Heart left ventricle (tissue), 13 donors: ENCODE measurements at regions not wholly inside any gene's neighbourhood (a gene's known extent, or its start where the extent isn't known, plus 50 kb on each side); places are given as distances from the start of the nearest gene placed in this dataset.

ENCODE experiments used
- POLR2A ChIP-seq, 2 donors: fragments of 450-650 bp; IDR thresholded peaks; one replicate each; pipeline ENCODE4 v1.6.1; 2017; ENCODE audit warnings: antibody characterized with exemption in 2 of 2, mild to moderate bottlenecking in 2 of 2, moderate library complexity in 2 of 2
- TF ChIP-seq, protein P1 (sequence below), 12 donors: fragments of 200-600 bp; sonication (generic) in 4 of 12; IDR thresholded peaks; one replicate each; pipeline versions ENCODE4 v1.5.0 to v1.8.0; 2018 to 2022; ENCODE audit warnings: antibody characterized with exemption in 12 of 12, mild to moderate bottlenecking in 5 of 12
- donor health status: ischemic (EF 13 %, LVEDD 7.1; RV severe dilation, severe dysfunction).
- donor health status: DM: no; HTN: yes; CAD: no.
- donor health status: DM: no; HTN: no; CAD: no.
- donor health status: ischemic (EF 25% LVEDD 6.9; RV normal size, moderate dysfunction).
- donor health status: ischemic (EF 25% LVEDD 5.7; RV mildly dilated, moderate dysfunction).
- donor health status: ischemic (EF 35%, LVEDD 5.7; RV mildly dilated, moderate dysfunction).
- donor health status: nonischemic (EF 11% LVEDD 7.7; RV severe dilation, severe dysfunction).
- donor health status: DM: yes; HTN: yes; CAD: no.
- donor health status: PGD.
- donor health status: ischemic (EF 29% LVEDD 5.4; RV normal size, mild dysfunction).
- donor health status: nonischemic (EF 23%, LVEDD 6.1; RV moderate dilation, normal function).

DNA sequence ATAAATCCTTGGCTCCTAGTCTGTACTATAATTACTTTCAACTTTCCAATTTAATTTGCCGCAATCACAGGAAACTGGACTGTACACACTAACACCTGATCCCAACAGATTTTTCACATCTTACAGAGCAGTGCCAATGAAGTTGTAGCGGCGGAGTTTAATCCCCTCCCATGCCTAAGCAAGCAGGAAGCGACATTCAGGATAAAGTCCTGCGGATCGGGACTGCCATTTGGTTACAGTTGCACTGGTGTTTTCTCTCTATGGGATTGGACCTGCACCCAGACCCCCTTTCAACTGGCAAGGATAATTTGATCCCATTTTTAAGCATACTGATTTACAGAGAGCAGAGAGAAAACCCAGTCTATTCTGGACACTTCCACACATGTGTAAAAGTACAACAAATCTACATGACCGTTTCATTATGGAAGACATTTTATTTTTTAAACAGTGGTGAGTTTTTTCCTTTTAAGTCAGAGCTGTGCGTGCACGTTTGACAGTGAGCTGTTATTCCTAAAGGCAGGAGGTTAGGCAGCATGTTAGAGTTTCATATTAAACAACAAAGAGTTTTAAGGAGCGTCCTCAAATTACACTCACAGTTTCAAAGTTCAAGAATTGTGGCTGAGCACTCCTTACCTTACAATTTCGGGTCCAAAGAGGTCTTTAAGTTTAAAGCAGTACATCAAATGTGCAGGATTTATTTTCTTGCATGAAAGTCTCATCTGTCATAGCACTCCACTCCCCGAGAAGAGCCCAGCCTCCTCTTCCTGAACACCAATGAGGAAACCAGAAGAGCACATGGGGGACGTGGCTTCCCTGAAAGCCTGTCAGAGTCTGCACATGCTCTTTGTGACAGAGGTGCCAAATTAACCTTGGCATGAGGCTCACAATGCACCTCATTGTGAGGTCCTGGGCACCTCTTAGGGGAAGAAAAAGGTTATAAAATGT lies 141.6 kb upstream of the RFC3 start:
- TF ChIP-seq, protein P1, sequence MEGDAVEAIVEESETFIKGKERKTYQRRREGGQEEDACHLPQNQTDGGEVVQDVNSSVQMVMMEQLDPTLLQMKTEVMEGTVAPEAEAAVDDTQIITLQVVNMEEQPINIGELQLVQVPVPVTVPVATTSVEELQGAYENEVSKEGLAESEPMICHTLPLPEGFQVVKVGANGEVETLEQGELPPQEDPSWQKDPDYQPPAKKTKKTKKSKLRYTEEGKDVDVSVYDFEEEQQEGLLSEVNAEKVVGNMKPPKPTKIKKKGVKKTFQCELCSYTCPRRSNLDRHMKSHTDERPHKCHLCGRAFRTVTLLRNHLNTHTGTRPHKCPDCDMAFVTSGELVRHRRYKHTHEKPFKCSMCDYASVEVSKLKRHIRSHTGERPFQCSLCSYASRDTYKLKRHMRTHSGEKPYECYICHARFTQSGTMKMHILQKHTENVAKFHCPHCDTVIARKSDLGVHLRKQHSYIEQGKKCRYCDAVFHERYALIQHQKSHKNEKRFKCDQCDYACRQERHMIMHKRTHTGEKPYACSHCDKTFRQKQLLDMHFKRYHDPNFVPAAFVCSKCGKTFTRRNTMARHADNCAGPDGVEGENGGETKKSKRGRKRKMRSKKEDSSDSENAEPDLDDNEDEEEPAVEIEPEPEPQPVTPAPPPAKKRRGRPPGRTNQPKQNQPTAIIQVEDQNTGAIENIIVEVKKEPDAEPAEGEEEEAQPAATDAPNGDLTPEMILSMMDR (IDR thresholded peaks at IDR 0.05): no peak
- TF ChIP-seq POLR2A (IDR thresholded peaks at IDR 0.05): no peak
